CD4-positive, alpha-beta T cell treated with Interleukin-10 for 1 hour (primary cell): ENCODE measurements at regions not wholly inside any gene's neighbourhood (a gene's known extent, or its start where the extent isn't known, plus 50 kb on each side); places are given as distances from the start of the nearest gene placed in this dataset.

Experiments
- DNase-seq: peaks from one replicate; pipeline ENCODE4 v3.0.0-alpha.2; 2020

- DNase-seq = no peak
Observed at GRCh38 chr3:22496641-22497040, 706.5 kb upstream of the UBE2E2 start.

GRCh38 chr3:22506871-22507270 is 696.3 kb upstream of the UBE2E2 start:
- no peak for DNase-seq

- no peak for DNase-seq
Observed at GRCh38 chr3:22507709-22508108, 695.4 kb upstream of the UBE2E2 start.

- no peak for DNase-seq
Observed at GRCh38 chr3:22523925-22524324, 679.2 kb upstream of the UBE2E2 start.

GRCh38 chr3:22526266-22526837 is 676.8 kb upstream of the UBE2E2 start:
- no peak for DNase-seq

GRCh38 chr3:22536541-22536940 is 666.6 kb upstream of the UBE2E2 start:
- no peak for DNase-seq

- DNase-seq = no peak
Observed at GRCh38 chr3:22537560-22537959, 665.6 kb upstream of the UBE2E2 start.

GRCh38 chr3:22542311-22542710 is 660.8 kb upstream of the UBE2E2 start:
- DNase-seq = no peak

- no peak for DNase-seq
Observed at GRCh38 chr3:22555753-22556435, 647.2 kb upstream of the UBE2E2 start.

- DNase-seq = no peak
Observed at GRCh38 chr3:22565393-22565792, 637.7 kb upstream of the UBE2E2 start.

- no peak for DNase-seq
Observed at GRCh38 chr3:22568285-22568684, 634.8 kb upstream of the UBE2E2 start.

GRCh38 chr3:22569570-22569969 is 633.6 kb upstream of the UBE2E2 start:
- no peak for DNase-seq

- DNase-seq = no peak
Observed at GRCh38 chr3:22581007-22581406, 622.1 kb upstream of the UBE2E2 start.

GRCh38 chr3:22582266-22582665 is 620.9 kb upstream of the UBE2E2 start:
- DNase-seq = no peak

GRCh38 chr3:22585504-22585903 is 617.6 kb upstream of the UBE2E2 start:
- no peak for DNase-seq

- no peak for DNase-seq
Observed at GRCh38 chr3:22585911-22586310, 617.2 kb upstream of the UBE2E2 start.

GRCh38 chr3:22587446-22587845 is 615.7 kb upstream of the UBE2E2 start:
- no peak for DNase-seq

- DNase-seq = no peak
Observed at GRCh38 chr3:22593638-22594037, 609.5 kb upstream of the UBE2E2 start.

- DNase-seq = no peak
Observed at GRCh38 chr3:22594990-22595389, 608.1 kb upstream of the UBE2E2 start.

- DNase-seq = no peak
Observed at GRCh38 chr3:22606461-22606860, 596.7 kb upstream of the UBE2E2 start.

GRCh38 chr3:22606938-22607337 is 596.2 kb upstream of the UBE2E2 start:
- DNase-seq = no peak

GRCh38 chr3:22608093-22608492 is 595.0 kb upstream of the UBE2E2 start:
- DNase-seq = no peak

GRCh38 chr3:22608721-22609120 is 594.4 kb upstream of the UBE2E2 start:
- no peak for DNase-seq

GRCh38 chr3:22609139-22609538 is 594.0 kb upstream of the UBE2E2 start:
- no peak for DNase-seq

- no peak for DNase-seq
Observed at GRCh38 chr3:22612927-22613326, 590.2 kb upstream of the UBE2E2 start.
